ENCODE measurements at regions not wholly inside any gene's neighbourhood (a gene's known extent, or its start where the extent isn't known, plus 50 kb on each side); places are given as distances from the start of the nearest gene placed in this dataset.

DNA sequence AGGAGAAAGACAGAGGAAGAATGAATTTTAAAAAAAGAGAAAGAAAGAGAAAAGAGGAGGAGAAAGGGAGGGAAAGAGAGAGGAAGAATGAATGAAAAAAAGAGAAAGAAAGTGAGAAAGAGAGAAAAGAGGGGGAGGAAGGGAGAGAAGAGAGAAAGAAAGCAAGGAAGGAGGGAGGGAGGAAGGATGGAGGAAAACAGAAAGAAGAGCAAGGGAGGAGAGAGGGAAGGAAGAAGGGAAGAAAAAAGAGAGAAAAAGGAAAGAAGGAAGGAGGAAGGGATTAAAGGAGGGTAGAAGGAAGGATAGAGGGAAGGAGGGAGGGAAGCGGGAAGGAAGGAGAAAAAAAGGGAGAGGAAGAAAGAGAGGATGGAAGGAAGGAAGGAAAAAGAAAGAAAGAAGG lies 122.3 kb upstream of the ZNF507 start:
- no peaks in the 10 kb centered on the region for H3K9me3 ChIP-seq (ENCODE audit: low read length)
- no peaks in the 10 kb centered on the region for H4K20me1 ChIP-seq (ENCODE audit: insufficient read depth, low read length)
- no peak for ATAC-seq
- no peaks in the 10 kb centered on the region for H3K79me2 ChIP-seq (ENCODE audit: insufficient read depth, low read length)
- H3K36me3 ChIP-seq (replicated peaks in 1 of 2; ENCODE audit: control insufficient read depth in 1 of 2, insufficient read depth in 2 of 2, low read length in 2 of 2): no peaks in the 10 kb centered on the region
- in situ Hi-C loops (cut with HindIII; ENCODE audit: extremely low pct_ligation_motif_present, low pct_unique_long_range_greater_than_20kb): loop anchor here (5.0 kb wide), 1 partner anchor 1556 kb away; no protein-coding TSS in a partner anchor
- H2AFZ ChIP-seq (ENCODE audit: low read length): no peak overlapping the region
- no peak overlapping the region for H3K4me3 ChIP-seq (replicated peaks in 1 of 3; ENCODE audit: insufficient read depth in 1 of 3, low read depth in 2 of 3, low read length in 3 of 3)
- ChIA-PET CTCF (ENCODE audit: low intra/inter-chr PET ratio, low total read pairs) (interaction anchor here (2.7 kb wide), 1 partner anchor 1540 kb away, joined by 17 read pairs; no protein-coding TSS in a partner anchor), POLR2A (no interaction called here)
- H3K4me1 ChIP-seq (ENCODE audit: insufficient read depth, low read length): no peaks in the 10 kb centered on the region
- no peak overlapping the region for H3K4me2 ChIP-seq (ENCODE audit: low read depth, low read length)
- peaks cover 0 to 24% of the 10 kb centered on the region in 2 experiments; a peak in 3 of 5 replicates for H3K27me3 ChIP-seq (ENCODE audit: control insufficient read depth in 1 of 2, insufficient read depth in 2 of 2, low read length in 2 of 2)
- WGBS (ENCODE audit: low lambda C conversion rate): 47% methylated on average over 1 of the region's 1 CpG
- H3K9ac ChIP-seq (ENCODE audit: insufficient read depth, low read depth, low read length): no peak overlapping the region
- BruUV-seq (replicated peaks): no TSS peak
- DNase-seq (ENCODE audit: low spot score): no peak
- no peak overlapping the region for H3K27ac ChIP-seq (ENCODE audit: extremely low read length, insufficient read depth, low read length)
- intact Hi-C loops (cut with micrococcal nuclease; ENCODE audit: unreplicated experiment): loop anchor here (10.0 kb wide), 2 partner anchors 548 to 1438 kb away; no protein-coding TSS in a partner anchor
- no peak for FAIRE-seq
- no peak for TF ChIP-seq LRRFIP1 (CRISPR knock-in tag; conservative IDR thresholded peaks at IDR 0.05)
- no peak for TF ChIP-seq ZNF446 (CRISPR knock-in tag; IDR thresholded peaks at IDR 0.05)
- TF ChIP-seq ZNF703 (CRISPR knock-in tag; IDR thresholded peaks at IDR 0.05; ENCODE audit: borderline replicate concordance): no peak
- TF ChIP-seq EHMT2 (IDR thresholded peaks at IDR 0.05; ENCODE audit: borderline replicate concordance, low read depth, low read length): no peak
- no peak for TF ChIP-seq MATR3 (CRISPR knock-in tag; IDR thresholded peaks at IDR 0.05)
- TF ChIP-seq, protein P1, sequence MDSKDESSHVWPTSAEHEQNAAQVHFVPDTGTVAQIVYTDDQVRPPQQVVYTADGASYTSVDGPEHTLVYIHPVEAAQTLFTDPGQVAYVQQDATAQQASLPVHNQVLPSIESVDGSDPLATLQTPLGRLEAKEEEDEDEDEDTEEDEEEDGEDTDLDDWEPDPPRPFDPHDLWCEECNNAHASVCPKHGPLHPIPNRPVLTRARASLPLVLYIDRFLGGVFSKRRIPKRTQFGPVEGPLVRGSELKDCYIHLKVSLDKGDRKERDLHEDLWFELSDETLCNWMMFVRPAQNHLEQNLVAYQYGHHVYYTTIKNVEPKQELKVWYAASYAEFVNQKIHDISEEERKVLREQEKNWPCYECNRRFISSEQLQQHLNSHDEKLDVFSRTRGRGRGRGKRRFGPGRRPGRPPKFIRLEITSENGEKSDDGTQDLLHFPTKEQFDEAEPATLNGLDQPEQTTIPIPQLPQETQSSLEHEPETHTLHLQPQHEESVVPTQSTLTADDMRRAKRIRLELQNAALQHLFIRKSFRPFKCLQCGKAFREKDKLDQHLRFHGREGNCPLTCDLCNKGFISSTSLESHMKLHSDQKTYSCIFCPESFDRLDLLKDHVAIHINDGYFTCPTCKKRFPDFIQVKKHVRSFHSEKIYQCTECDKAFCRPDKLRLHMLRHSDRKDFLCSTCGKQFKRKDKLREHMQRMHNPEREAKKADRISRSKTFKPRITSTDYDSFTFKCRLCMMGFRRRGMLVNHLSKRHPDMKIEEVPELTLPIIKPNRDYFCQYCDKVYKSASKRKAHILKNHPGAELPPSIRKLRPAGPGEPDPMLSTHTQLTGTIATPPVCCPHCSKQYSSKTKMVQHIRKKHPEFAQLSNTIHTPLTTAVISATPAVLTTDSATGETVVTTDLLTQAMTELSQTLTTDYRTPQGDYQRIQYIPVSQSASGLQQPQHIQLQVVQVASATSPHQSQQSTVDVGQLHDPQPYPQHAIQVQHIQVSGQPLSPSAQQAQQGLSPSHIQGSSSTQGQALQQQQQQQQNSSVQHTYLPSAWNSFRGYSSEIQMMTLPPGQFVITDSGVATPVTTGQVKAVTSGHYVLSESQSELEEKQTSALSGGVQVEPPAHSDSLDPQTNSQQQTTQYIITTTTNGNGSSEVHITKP (CRISPR knock-in tag; IDR thresholded peaks at IDR 0.05; ENCODE audit: low read depth): no peak
- no peak for TF ChIP-seq ZNF816 (CRISPR knock-in tag; IDR thresholded peaks at IDR 0.05; ENCODE audit: borderline replicate concordance)
- TF ChIP-seq MXD4 (CRISPR knock-in tag; IDR thresholded peaks at IDR 0.05): no peak
- TF ChIP-seq ZNF775 (CRISPR knock-in tag; IDR thresholded peaks at IDR 0.05; ENCODE audit: borderline replicate concordance): no peak
- TF ChIP-seq, protein P2, sequence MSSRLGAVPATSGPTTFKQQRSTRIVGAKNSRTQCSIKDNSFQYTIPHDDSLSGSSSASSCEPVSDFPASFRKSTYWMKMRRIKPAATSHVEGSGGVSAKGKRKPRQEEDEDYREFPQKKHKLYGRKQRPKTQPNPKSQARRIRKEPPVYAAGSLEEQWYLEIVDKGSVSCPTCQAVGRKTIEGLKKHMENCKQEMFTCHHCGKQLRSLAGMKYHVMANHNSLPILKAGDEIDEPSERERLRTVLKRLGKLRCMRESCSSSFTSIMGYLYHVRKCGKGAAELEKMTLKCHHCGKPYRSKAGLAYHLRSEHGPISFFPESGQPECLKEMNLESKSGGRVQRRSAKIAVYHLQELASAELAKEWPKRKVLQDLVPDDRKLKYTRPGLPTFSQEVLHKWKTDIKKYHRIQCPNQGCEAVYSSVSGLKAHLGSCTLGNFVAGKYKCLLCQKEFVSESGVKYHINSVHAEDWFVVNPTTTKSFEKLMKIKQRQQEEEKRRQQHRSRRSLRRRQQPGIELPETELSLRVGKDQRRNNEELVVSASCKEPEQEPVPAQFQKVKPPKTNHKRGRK (CRISPR knock-in tag; IDR thresholded peaks at IDR 0.05): no peak
- no peak for TF ChIP-seq TFDP2 (CRISPR knock-in tag; IDR thresholded peaks at IDR 0.05)
- TF ChIP-seq HOXA9 (CRISPR knock-in tag; IDR thresholded peaks at IDR 0.05; ENCODE audit: borderline replicate concordance): no peak
- TF ChIP-seq SCMH1 (CRISPR knock-in tag; IDR thresholded peaks at IDR 0.05; ENCODE audit: borderline replicate concordance): no peak
- TF ChIP-seq PTBP1 (IDR thresholded peaks at IDR 0.05; ENCODE audit: low read depth, low read length, poor library complexity, severe bottlenecking): no peak
- no peak for TF ChIP-seq RBM22 (optimal IDR thresholded peaks at IDR 0.05; ENCODE audit: low read length)
- TF ChIP-seq U2AF1 (optimal IDR thresholded peaks at IDR 0.05; ENCODE audit: low read depth, low read length): no peak

Data from HepG2 (cell line).